Brain pericyte (primary cell): ENCODE measurements at regions not wholly inside any gene's neighbourhood (a gene's known extent, or its start where the extent isn't known, plus 50 kb on each side); places are given as distances from the start of the nearest gene placed in this dataset.
"Not testable (repeated sequence)": the region's sequence is repeated elsewhere in the genome, so short reads cannot be mapped to it uniquely, and the experiment has no call there.

Experiments
- DNase-seq: peaks from one replicate; pipeline ENCODE4 v3.0.0-alpha.2; 2012; ENCODE audit warnings: low read depth, low spot score

DNA sequence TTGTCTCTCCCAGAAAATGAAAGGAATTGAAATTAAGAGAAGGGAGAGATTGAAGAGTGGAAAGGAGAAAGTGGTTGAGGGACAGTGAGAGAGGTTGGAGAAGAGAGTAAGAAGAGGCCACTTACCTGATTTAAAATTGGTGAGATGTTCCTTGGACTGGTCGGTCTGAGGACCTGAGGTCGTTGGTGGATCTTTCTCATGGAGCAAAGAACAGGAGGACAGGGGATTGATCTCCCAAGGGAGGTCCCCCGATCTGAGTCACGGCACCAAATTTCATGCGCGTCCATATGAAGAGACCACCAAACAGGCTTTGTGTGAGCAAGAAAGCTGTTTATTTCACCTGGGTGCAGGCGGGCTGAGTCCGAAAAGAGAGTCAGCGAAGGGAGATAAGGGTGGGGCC lies 415.7 kb upstream of the EPHA7 start:
- DNase-seq = not testable (repeated sequence)

DNA sequence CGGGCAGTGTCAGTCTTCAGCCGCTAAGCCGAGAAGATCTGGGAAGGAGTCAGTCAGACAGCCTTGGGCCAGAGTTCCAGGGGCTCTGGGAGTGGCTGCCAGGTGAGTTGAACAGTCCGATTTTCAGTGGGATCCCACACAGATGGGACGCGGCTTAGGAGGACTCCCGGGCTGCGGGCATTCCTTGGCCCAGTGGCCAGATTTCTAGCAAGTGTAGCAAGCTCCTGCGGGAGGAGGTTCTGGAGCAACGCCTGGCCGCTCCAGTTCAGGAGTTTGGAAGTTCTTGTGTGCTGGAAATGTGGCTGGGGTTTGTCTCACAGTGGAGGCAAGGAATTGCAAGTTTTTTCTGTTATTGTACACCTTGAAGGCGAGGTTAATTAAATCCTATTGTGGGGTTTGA lies 414.0 kb upstream of the EPHA7 start:
- not testable (repeated sequence) for DNase-seq

DNA sequence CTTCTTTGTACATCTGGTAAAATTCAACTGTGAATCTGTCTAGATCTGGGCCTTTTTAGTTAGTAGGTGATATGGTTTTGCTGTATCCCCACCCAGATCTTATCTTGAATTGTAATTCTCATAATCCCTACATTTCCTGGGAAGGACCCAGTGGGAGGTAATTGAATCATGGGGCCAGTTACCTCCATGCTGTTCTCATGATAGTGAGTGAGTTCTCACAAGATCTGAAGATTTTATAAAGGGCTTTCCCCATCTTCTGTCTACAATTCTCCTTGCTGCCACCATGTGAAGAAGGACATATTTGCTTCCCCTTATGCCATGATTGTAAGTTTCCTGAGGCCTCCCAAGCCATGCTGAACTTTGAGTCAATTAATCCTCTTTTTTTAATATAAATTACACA lies 410.4 kb upstream of the EPHA7 start:
- DNase-seq = not testable (repeated sequence)

DNA sequence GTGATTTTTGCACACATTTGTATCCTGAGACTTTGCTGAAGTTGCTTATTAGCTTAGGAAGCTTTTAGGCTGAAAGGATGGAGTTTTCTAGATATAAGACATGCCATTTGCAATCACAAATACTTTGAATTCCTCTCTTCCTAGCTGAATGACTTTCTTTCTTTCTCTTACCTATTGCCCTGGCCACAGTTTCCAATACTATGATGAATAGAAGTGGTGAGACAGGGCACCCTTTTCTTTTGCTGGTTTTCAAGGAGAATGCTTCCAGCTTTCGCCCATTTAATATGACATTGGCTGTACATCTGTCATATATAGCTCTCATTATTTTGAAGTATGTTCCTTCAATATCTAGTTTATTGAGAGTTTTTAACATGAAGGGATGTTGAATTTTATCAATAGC lies 409.6 kb upstream of the EPHA7 start:
- DNase-seq = no peak

DNA sequence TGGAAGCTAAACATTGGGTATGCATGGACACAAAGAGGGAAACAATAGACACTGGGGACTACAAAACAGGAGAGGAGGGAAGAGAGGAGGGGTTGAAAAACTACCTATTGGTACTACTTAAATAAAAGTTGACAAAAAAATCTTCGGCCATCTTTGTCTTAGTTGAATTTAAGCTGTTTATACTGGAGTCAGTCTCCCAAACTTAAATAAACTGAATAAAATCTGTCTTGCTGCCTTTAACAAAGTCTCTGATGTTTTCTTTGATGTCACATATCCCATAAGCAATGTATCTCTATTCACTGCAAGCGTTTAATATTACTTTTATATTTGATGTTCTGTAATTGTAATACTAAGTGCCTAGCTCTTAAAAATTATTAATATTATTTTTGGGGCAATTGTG lies 409.2 kb upstream of the EPHA7 start:
- no peak for DNase-seq

DNA sequence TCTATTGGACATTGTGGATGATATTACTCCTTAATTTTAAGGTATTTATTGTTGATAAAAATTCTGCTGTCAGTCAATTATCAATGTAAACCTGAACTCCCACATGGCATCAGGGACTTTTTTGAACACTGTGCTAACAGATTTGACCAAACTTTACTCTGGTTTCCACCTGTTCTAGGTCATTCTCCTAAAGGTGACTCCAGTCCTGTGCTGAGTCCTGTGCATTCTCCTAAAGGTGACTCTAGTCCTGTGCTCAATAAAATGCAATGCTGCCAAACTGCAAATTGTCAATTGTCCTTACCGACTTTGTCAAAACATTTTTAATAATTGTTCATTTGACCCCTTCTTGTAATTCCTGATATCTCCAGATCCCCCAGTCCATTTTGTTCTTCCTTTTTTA lies 408.4 kb upstream of the EPHA7 start:
- DNase-seq = no peak

DNA sequence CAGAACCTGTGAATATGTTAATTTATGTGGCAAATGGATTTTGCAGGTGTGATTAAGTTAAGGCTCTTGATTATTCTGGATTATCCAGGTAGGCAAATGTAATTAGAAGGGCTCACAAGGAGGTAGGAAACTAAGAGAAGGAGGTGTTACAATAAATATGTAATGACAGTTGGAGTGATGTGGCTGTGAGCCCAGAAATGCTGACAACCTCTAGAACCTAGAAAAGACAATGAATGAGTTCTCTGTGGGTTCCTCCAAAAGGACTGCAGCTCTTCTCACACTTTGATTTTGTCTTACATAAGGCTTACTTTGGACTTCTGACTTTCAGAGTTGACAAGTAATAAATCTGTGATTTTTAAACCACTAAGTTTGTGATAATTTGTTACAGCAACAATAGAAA lies 406.6 kb upstream of the EPHA7 start:
- no peak for DNase-seq

DNA sequence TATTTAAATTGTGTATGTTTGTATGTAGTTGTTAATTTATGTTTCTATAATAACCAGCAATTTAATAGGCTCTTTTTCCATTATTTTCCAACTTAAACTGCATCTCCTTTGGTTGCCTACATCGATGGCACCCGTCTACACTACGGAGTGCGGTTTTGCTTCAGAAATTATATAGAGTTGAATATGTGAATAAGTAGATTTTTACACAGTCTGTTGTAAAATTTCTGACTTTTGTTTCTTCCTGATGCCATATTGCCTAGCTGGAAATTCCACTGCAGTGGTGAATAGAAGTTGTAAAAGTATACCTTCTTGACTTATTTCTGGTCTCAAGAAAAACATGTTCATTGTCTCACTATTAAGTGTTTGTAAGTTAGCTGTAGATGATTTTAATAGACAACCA lies 404.1 kb upstream of the EPHA7 start:
- no peak for DNase-seq

DNA sequence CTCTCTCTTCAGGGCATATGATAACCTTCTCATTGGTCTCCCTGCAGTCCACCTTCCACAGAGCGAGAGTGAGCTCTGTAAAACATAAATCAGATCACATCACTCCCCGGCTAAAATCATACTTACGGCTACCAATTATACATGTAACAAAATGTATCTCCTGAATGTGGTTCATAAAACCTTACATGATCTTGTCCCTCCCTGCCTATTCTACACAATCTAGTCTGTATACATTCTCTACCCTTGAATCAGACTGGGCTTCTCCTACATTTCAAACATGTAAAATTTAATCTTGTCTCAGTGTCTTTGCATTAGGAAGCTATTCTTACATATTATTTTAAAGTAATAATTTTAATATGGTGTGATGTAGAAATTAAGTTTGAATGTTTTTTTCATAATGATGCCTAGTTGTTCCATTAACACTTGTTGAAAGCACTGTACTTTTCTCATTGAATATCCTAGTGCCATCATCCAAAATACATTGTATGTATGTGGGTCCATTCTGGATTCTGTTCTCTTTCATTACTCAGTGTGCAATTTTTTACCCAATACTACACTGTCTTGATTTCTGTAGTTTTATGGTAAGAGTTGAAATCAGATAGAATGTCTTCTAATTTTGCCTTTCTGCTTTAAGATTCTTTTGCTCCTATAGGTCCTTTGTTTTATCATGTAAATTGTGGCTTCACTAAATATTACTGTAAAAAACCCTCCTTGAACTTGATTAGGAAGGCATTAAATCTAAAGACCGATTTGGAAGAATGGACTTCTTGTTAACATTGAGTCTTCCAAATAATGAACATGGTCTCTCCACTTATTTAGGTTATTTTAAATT lies 403.3 kb upstream of the EPHA7 start:
- DNase-seq = no peak

DNA sequence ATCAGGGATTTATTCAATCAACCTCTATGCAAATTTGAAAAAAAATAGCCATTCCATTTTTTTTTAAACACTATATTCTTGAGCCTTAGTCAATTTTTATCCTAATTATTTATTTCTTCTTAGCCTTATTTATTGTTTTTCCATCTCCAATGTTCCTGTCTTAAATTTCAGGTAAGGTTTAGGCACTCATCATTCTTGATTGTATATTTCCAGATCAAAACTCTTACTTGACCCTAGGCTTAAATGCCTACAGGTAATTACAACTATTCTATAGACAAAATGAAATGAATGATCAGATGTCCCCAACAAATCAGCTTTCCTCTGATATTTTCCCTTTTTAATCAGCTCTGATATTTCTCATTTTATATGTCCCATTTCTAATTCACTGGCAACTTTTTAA lies 402.6 kb upstream of the EPHA7 start:
- no peak for DNase-seq

DNA sequence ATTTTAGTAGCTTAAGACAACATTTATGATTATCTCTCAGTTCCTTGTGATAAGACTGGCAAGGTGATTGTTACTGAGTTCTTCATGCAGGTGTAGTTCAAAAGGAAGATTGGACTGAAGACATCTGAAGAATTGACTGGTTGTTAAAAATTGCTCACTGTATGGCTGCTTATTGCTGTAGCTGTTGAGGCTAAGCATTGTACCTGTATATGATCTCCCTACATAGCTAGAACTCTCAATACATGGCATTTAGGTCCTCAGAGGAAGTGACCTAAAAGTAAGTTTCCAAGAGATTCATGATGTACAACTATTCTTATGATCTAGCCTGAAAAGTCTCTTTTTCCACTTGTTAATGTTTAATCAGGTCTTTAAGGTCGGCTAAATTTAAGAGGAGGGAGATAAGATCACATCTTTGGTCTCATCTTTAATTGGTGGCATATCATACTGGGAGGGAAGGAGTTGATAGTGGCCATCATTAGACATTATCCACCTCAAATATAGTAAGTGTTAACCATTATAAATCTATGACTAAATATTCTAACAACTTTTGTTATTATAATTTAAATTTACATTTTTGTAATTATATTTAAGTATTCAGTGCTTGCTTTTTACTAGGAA lies 401.2 kb upstream of the EPHA7 start:
- no peak for DNase-seq

DNA sequence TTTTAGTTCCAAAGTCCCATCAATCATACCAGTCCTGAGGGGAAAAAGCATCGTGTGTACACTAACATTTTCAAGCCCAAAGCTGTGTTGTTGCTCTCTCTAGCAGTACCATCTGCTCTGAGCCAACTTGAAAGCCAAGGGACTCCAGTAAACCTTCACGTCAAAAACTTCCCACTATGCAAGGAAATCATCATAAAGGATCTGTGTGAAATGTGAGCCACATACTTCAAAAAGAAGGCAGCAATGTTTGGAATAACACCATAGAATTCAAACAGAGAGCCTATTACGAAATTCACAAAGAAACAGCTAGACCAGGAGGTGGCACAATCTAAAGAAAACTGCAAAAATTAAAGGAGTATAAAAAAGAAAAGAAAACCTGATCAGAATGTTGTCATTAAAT lies 399.8 kb upstream of the EPHA7 start:
- DNase-seq = peak; percentile 39

DNA sequence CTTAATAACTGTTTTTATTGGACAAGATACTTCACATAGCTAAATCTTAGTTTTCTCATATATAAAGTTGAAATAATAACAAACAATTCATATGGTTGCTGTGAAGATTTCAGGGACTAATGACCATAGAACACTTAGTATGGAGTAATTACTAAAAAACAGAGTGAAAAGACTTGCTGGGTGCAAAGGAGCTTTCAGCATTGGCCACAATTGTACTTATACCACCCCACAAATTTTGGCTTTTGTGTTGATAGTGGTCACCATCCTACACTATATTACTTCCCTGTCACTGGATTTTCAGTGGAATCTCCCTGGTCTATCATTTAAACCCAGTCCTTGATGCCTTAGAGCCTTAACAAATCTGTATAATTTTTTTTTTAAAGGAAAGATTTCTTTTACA lies 398.6 kb upstream of the EPHA7 start:
- no peak for DNase-seq

DNA sequence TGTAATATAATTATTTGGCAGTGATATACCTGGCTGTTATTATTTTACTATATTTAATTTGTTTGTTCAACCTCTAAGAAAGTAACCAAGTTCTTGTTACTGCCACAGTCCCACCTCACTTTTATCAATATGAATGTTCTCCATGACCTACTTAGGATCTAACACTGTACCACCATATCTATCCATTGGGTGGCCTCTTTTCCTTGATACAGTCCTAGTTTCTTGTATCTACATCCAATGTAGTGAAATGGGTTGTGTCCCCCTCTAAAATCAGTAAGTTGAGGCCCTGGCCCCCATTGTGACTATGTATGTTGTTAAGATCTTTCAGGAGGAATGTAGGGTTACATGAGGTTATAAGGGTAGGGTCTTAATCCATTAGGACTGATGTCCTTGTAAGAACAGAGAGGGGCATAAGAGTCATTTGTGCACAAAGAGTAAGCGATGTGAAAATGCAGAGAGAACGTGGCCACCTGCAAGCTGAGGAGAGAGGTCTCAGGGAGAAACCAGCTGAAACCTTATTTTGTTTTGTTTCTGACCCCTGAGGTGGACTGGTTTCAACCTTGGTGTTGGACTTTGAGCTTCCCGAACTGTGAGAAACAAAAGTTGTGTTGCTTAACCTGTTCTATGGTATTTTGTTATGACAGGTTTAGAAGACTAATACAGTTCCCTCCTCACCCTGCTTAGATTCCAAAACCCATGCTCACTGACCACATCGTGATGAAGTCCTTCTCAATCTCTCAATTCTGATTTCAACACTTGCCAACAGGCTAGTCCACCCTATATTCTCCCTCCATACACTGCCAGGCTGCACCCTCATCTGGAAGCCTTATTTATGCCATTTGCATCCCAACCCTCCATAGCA lies 387.3 kb upstream of the EPHA7 start:
- no peak for DNase-seq

DNA sequence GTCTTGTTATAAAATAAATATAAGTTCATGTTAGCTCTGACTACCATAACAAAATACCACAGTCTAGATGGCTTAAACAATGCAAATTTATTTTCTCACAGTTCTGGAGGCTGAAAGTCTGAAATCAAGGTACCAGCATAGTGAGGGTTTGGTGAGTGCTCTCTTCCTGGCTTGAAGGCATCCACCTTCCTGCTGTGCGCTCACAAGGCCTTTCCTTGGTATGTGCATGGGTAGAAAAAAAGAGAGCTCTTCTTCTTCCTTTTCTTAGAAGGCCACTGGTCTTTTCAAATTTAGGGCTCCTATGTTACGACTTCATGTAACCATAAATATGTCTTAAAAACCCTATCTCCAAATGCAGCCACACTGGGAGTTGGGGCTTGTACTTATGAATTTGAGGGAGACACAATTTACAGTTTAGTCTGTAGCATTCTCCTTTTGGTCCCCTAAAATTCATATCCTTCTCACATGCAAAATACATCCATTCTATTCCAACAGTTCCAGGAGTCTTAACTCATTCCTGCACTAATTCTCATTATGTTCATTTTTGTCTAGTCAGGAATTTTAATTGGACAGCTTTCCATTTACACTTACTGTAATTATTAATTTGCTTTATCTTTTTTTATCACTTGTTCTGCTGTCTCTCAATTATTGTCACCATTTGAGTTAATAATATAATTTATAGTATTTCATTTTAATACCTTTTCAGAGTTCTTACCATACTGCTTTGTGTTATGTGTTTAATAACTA lies 381.9 kb upstream of the EPHA7 start:
- no peak for DNase-seq

DNA sequence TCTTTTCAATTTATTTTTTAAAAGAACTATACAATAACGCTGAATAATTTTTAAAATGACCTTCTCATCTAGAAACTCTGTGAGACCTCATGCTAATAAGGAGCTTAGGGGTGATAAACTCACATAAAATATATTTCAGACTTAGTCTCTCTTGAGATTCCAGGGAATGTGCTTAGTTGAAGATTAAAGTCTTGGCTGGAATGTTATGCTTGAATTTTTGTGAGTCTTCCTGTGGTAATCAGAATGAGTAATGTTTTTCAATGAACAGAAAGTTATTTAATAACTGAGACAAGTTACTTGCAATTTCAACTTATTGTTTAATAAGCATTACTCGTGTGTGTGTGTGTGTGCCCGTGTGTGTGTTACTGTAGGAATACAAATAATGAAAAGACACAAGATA lies 379.9 kb upstream of the EPHA7 start:
- no peak for DNase-seq

DNA sequence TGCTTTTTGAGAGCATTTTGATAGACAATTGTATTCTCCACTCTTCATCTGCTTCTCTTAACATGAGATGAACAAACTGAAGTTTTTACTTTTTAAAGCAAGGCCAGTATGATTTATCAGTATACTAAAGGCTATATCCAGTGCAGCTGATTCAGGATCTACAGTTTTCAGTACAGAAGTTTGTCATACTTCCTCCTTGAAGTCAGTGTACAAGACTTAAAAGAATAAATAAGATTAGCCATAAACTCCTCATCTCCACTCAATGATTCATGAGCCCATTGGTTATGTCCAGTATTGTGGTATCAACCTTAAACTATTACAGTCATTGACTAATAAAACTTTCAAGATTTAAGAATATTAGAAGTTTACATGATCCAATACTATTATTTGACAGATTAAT lies 374.8 kb upstream of the EPHA7 start:
- DNase-seq = no peak

DNA sequence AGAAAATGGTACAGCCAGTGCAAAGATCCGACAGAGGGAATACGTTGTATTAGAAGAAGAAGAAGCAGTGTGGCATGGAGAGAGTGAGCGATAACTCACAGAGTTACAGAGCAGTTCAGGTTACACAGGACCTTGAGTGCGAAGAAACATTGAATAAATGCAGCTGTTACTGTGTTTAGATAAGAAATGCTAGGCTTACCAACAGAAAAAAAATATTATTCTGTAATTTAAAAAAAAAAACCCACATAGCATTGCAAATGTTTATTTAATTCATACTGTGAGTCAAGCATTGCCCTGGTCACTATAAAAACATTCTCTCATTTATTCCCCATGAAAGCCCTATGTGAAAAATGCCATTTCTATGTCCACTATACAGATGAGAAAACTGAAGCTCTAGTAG lies 373.4 kb upstream of the EPHA7 start:
- peak; percentile 85 for DNase-seq

DNA sequence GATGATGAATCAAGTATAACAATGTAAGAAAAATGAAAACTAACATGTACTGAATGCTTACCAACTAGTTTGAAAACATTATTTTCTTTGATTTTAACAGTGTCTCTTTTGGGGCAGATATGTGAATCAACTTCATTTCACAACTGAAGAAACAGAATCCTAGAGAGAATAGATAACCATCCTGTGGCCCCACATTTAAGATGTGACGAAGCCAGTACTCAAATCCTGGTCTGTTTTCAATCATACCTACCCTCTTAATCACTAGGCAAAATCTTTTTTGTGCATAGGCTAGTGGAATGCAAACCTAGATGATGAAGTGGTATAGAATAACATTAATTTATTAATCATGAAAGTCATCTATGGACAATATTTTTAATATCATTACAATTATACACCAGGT lies 371.6 kb upstream of the EPHA7 start:
- DNase-seq = no peak

DNA sequence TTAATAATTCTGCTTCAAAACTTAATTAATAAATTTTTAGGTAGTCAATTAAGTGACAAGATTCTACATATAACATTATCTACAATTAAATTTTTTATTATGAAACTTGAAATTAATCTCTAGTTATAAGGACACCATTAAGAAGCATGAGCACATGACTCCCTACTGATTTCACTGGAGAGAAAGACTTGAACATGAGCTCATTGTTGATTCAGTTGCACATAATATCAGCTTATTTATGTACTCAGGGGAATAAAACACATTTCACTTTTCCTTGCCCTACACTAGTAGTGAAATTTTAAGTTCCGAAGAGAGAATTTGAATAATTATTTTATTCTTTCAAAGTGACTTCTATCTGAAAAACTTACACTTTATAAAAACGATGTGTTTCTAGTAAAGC lies 370.2 kb upstream of the EPHA7 start:
- peak; percentile 68 for DNase-seq

DNA sequence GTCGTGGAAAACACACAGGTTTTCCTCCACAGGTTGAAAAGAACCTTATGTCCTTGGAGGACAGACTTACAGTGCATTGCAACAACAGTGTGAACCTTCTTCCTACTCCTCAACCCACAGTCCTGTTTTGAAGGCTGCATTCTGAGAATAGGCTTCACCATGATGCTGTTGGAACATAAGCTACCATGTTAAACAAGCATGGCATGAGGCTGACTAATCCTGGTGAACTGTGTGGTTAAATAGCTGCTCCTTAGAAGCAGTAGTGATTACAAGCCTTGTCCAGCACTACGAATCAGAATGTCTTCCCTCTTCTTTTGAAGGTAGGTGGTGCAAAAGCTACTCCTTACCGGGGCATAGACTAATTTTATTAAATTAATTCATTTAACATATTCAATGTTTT lies 368.5 kb upstream of the EPHA7 start:
- no peak for DNase-seq
